IMR-90 (cell line): ENCODE measurements at regions not wholly inside any gene's neighbourhood (a gene's known extent, or its start where the extent isn't known, plus 50 kb on each side); places are given as distances from the start of the nearest gene placed in this dataset.

Source experiments
- ATAC-seq: fragments of 200-7000 bp; cut with Tn5 transposase; 2 replicates; pipeline ENCODE4 v1.9.1; 2020; ENCODE audit warnings: low read depth, mild to moderate bottlenecking, moderate library complexity
- BruUV-seq: library from RNA; stranded (reverse); fragments of 400-500 nt; replicated peaks from 2 replicates; lab custom pipeline; 2021; lab: Mats Ljungman, UMichigan
- CTCF ChIA-PET: fragments of 300-600 bp; formaldehyde crosslinking; extraction: SDS; loops from one replicate; lab custom pipeline; 2021; ENCODE audit warnings: antibody characterized with exemption; lab: Yijun Ruan, JAX
- POLR2A ChIA-PET: fragments of 300-600 bp; sonication (Branson Sonifier 250); formaldehyde crosslinking; loops from one replicate; lab custom pipeline; 2022; ENCODE audit warnings: antibody characterized with exemption; ENCODE audit not compliant: unreplicated experiment; lab: Charles Lee
- DNase-seq: peaks from one replicate; pipeline ENCODE4 v3.0.0; 2013
- H2AFZ ChIP-seq: replicated peaks from 2 replicates; pipeline ENCODE3; 2013; ENCODE audit warnings: low read length, mild to moderate bottlenecking; ENCODE audit not compliant: poor library complexity
- H2AK5ac ChIP-seq: 2 replicates; pipeline ENCODE4 v1.6.1; 2013; ENCODE audit warnings: low read depth, low read length, inconsistent platforms
- H2AK9ac ChIP-seq: replicated peaks from 2 replicates; pipeline ENCODE3; 2013; ENCODE audit warnings: mild to moderate bottlenecking, low read depth, low read length, moderate library complexity; ENCODE audit not compliant: poor library complexity
- H2BK120ac ChIP-seq: 2 replicates; pipeline ENCODE4 v1.6.1; 2013; ENCODE audit warnings: low read depth, low read length, inconsistent platforms
- H2BK15ac ChIP-seq: 3 replicates; pipeline ENCODE4 v1.6.1; 2013; ENCODE audit warnings: low read depth, low read length, inconsistent platforms
- H2BK20ac ChIP-seq: 2 replicates; pipeline ENCODE4 v1.6.1; 2013; ENCODE audit warnings: low read depth, mild to moderate bottlenecking, inconsistent platforms, low read length, moderate library complexity
- H2BK5ac ChIP-seq: 2 replicates; pipeline ENCODE4 v1.6.1; 2013; ENCODE audit warnings: mild to moderate bottlenecking, low read depth, low read length, inconsistent platforms; ENCODE audit not compliant: poor library complexity, severe bottlenecking
- H3K14ac ChIP-seq: replicated peaks from 2 replicates; pipeline ENCODE4 v1.6.1; 2013; ENCODE audit warnings: low read depth, low read length, inconsistent platforms
- H3K18ac ChIP-seq: 2 replicates; pipeline ENCODE4 v1.6.1; 2013; ENCODE audit warnings: low read depth, low read length, control low read depth
- H3K23ac ChIP-seq: 2 replicates; pipeline ENCODE4 v1.6.1; 2013; ENCODE audit warnings: low read depth, low read length, inconsistent platforms
- H3K27ac ChIP-seq: 2 replicates; pipeline ENCODE4 v1.5.1; 2013; ENCODE audit warnings: mild to moderate bottlenecking, control low read depth, low read length; ENCODE audit not compliant: insufficient read depth
- H3K27me3 ChIP-seq: 2 replicates; pipeline ENCODE4 v1.6.1; 2013; ENCODE audit warnings: low read length; ENCODE audit not compliant: control insufficient read depth, insufficient read depth
- H3K36me3 ChIP-seq: 2 replicates; pipeline ENCODE4 v1.6.1; 2013; ENCODE audit warnings: low read length, mixed read lengths; ENCODE audit not compliant: control insufficient read depth, insufficient read depth
- H3K4ac ChIP-seq: 2 replicates; pipeline ENCODE4 v1.6.1; 2013; ENCODE audit warnings: low read depth, low read length, inconsistent platforms
- H3K4me1 ChIP-seq: 2 replicates; pipeline ENCODE4 v1.6.1; 2013; ENCODE audit warnings: low read length, mixed read lengths; ENCODE audit not compliant: control insufficient read depth, insufficient read depth
- H3K4me2 ChIP-seq: 2 replicates; pipeline ENCODE4 v1.6.1; 2013; ENCODE audit warnings: low read depth, mild to moderate bottlenecking, control low read depth, low read length, moderate library complexity
- H3K4me3 ChIP-seq: 2 replicates; pipeline ENCODE4 v1.5.1; 2013; ENCODE audit warnings: low read depth, mild to moderate bottlenecking, control low read depth, low read length, moderate library complexity; ENCODE audit not compliant: insufficient read depth
- H3K56ac ChIP-seq: 2 replicates; pipeline ENCODE4 v1.6.1; 2013; ENCODE audit warnings: low read length, inconsistent platforms; ENCODE audit not compliant: insufficient read depth; ENCODE audit errors: extremely low read depth
- H3K79me1 ChIP-seq, 2 experiments: 2 replicates each; pipeline ENCODE4 v1.6.1; 2013; ENCODE audit warnings: low read length in 2 of 2, inconsistent platforms in 1 of 2, low read depth in 1 of 2
- H3K9ac ChIP-seq: 2 replicates; pipeline ENCODE4 v1.6.1; 2013; ENCODE audit warnings: low read depth, low read length, control low read depth
- H3K9me1 ChIP-seq: 2 replicates; pipeline ENCODE4 v1.6.1; 2013; ENCODE audit warnings: low read length, inconsistent platforms; ENCODE audit not compliant: insufficient read depth
- H3K9me3 ChIP-seq: 2 replicates; pipeline ENCODE4 v1.6.1; 2013; ENCODE audit warnings: low read length; ENCODE audit not compliant: control insufficient read depth, insufficient read depth
- H4K20me1 ChIP-seq: 2 replicates; pipeline ENCODE4 v1.6.1; 2013; ENCODE audit warnings: low read length, inconsistent platforms; ENCODE audit not compliant: insufficient read depth
- H4K5ac ChIP-seq: 2 replicates; pipeline ENCODE4 v1.6.1; 2013; ENCODE audit warnings: mild to moderate bottlenecking, low read depth, low read length, control low read depth
- H4K8ac ChIP-seq, 2 experiments: 2 replicates each; pipeline ENCODE4 v1.6.1; 2013; ENCODE audit warnings: low read depth in 2 of 2, low read length in 2 of 2, control low read depth in 1 of 2, inconsistent platforms in 1 of 2
- H4K91ac ChIP-seq: 2 replicates; pipeline ENCODE4 v1.6.1; 2013; ENCODE audit warnings: low read depth, low read length, inconsistent platforms; ENCODE audit not compliant: insufficient read depth
- CTCF ChIP-seq: conservative IDR thresholded peaks from 2 replicates; pipeline ENCODE4 v1.5.1; 2012; ENCODE audit warnings: mild to moderate bottlenecking, low read depth, low read length, improper control_type of control experiment
- FOS ChIP-seq: fragments of 150-350 bp; IDR thresholded peaks from 2 replicates; pipeline ENCODE4 v1.6.1; 2016; ENCODE audit warnings: low read depth, low read length
- MAZ ChIP-seq: IDR thresholded peaks from 2 replicates; pipeline ENCODE4 v1.6.1; 2012; ENCODE audit warnings: low read depth, mild to moderate bottlenecking, low read length, improper control_type of control experiment, moderate library complexity, borderline replicate concordance
- MXI1 ChIP-seq: IDR thresholded peaks from 2 replicates; pipeline ENCODE4 v1.6.1; 2012; ENCODE audit warnings: low read depth, mild to moderate bottlenecking, low read length, moderate library complexity, borderline replicate concordance
- RCOR1 ChIP-seq: IDR thresholded peaks from 2 replicates; pipeline ENCODE4 v1.6.1; 2012; ENCODE audit warnings: mild to moderate bottlenecking, low read length, improper control_type of control experiment; ENCODE audit not compliant: insufficient replicate concordance
- RFX5 ChIP-seq: IDR thresholded peaks from 2 replicates; pipeline ENCODE4 v1.8.0; 2012; ENCODE audit warnings: low read depth, mild to moderate bottlenecking, low read length, moderate library complexity
- dilution Hi-C: fragments of 300-500 bp; cut with HindIII; formaldehyde crosslinking; loops from one replicate; pipeline ENCODE4 v1.14.3; 2018; ENCODE audit warnings: low sequenced_read_pairs; ENCODE audit not compliant: unreplicated experiment
- in situ Hi-C: fragments of 300-500 bp; cut with MboI; formaldehyde crosslinking; loops from 3 replicates; pipeline ENCODE4 v1.14.3; 2019; ENCODE audit warnings: low sequenced_read_pairs, inconsistent platforms, mixed read lengths
- intact Hi-C: fragments of 100-400 bp; cut with micrococcal nuclease; formaldehyde crosslinking; loops from 2 replicates; pipeline ENCODE4 v1.10.0; 2022
- TF ChIP-seq, protein P1 (sequence below): fragments of 150-350 bp; IDR thresholded peaks from 2 replicates; pipeline ENCODE4 v1.6.1; 2016; ENCODE audit warnings: low read depth, mild to moderate bottlenecking, low read length, moderate library complexity, borderline replicate concordance

DNA sequence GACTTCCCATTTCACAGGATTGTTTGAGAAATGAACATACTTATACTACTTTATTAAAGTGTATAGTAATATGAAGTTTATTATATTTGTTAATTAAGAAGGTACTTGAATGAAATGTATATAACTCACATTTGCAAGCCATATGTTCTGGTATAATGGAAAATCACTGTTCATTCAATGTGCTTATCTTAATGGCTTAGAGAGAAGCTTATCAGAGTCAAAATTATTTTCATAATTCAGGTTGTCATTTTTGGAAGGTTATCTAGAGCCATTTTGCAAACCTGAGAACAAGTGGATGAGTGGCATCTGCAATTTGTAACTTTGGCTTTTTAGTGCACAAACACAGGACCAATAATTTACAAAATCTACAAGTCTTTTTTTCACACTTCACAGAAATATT, 621.0 kb downstream of the ARL4A start:
- no peak overlapping the region for H3K4me3 ChIP-seq
- no peak overlapping the region for H2BK20ac ChIP-seq
- H3K36me3 ChIP-seq = no peaks in the 10 kb centered on the region
- H2AFZ ChIP-seq = no peak overlapping the region
- POLR2A ChIA-PET = no interaction called here
- no peak overlapping the region for H2BK5ac ChIP-seq
- H3K9me3 ChIP-seq = peaks cover 2% of the 10 kb centered on the region
- no peak overlapping the region for H3K56ac ChIP-seq
- CTCF ChIA-PET = interaction anchor here (0.5 kb wide), 1 partner anchor 27 kb away, joined by 3 read pairs; no protein-coding TSS in a partner anchor
- intact Hi-C loops (no loop called here), dilution Hi-C loops (no loop called here), in situ Hi-C loops (no loop called here)
- H4K91ac ChIP-seq = no peak overlapping the region
- H3K27ac ChIP-seq = no peak overlapping the region
- no peak overlapping the region for H2AK5ac ChIP-seq
- no peak overlapping the region for H4K5ac ChIP-seq
- H3K4ac ChIP-seq = no peak overlapping the region
- no peaks in the 10 kb centered on the region for H3K79me1 ChIP-seq
- no peaks in the 10 kb centered on the region for H4K20me1 ChIP-seq
- TF ChIP-seq, protein P1, sequence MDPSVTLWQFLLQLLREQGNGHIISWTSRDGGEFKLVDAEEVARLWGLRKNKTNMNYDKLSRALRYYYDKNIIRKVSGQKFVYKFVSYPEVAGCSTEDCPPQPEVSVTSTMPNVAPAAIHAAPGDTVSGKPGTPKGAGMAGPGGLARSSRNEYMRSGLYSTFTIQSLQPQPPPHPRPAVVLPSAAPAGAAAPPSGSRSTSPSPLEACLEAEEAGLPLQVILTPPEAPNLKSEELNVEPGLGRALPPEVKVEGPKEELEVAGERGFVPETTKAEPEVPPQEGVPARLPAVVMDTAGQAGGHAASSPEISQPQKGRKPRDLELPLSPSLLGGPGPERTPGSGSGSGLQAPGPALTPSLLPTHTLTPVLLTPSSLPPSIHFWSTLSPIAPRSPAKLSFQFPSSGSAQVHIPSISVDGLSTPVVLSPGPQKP = no peak
- TF ChIP-seq MAZ (no peak), RFX5 (no peak), FOS (no peak), RCOR1 (no peak), MXI1 (no peak), CTCF (no peak)
- H2BK15ac ChIP-seq = no peak overlapping the region
- H3K18ac ChIP-seq = no peak overlapping the region
- ATAC-seq (no peak), DNase-seq (no peak)
- H4K8ac ChIP-seq = no peak overlapping the region
- H3K14ac ChIP-seq = no peak overlapping the region
- H3K9me1 ChIP-seq = no peaks in the 10 kb centered on the region
- no peak overlapping the region for H3K9ac ChIP-seq
- no peak overlapping the region for H2BK120ac ChIP-seq
- H3K4me2 ChIP-seq = no peak overlapping the region
- no peak overlapping the region for H2AK9ac ChIP-seq
- no TSS peak for BruUV-seq
- no peak overlapping the region for H3K23ac ChIP-seq
- no peaks in the 10 kb centered on the region for H3K27me3 ChIP-seq
- no peaks in the 10 kb centered on the region for H3K4me1 ChIP-seq
